ENCODE measurements at regions not wholly inside any gene's neighbourhood (a gene's known extent, or its start where the extent isn't known, plus 50 kb on each side); places are given as distances from the start of the nearest gene placed in this dataset.

DNA sequence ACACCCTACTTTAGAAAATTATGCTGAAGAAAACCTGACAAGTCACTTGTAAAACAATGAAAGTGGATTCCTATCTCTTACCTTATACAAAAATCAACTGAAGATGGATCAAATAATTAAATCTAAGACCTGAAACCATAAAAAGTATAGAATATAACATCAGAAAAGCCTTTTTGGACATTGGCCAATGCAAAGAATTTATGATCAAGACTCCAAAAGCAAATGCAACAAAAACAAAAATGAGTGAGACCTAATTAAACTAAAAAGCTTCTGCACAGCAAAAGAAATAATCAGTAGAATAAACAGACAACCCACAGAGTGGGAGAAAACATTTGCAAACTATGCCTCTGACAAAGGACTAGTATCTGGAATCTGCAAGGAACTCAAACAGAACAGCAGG, 303.0 kb upstream of the CDH9 start:
- H3K4me3 Mint-ChIP-seq, result no peak overlapping the region
- H3K27me3 Mint-ChIP-seq (ENCODE audit: low read depth), result no peaks in the 10 kb centered on the region

DNA sequence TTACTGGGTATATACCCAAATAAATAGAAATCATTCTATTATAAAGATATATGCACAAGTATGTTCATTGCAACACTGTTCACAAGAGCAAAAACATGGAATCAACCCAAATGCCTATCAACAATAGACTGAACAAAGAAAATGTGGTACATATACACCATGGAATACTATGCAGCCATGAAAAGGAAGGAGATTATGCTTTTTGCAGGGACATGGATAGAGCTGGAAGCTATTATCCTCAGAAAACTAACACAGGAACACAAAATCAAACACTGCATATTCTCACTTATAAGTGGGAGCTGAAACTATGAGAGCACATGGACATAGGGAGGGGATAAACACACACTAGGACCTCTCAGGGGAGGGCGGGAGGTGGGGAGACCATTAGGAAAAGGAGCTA, 298.4 kb upstream of the CDH9 start:
- H3K27me3 Mint-ChIP-seq (ENCODE audit: low read depth), result no peaks in the 10 kb centered on the region
- H3K9me3 Mint-ChIP-seq, result peaks cover 37% of the 10 kb centered on the region
- no peaks in the 10 kb centered on the region for H3K4me1 Mint-ChIP-seq (ENCODE audit: low read depth)
- no peaks in the 10 kb centered on the region for H3K36me3 Mint-ChIP-seq (ENCODE audit: low read depth)
- DNase-seq (ENCODE audit: low spot score), result no peak
- H3K4me3 Mint-ChIP-seq, result no peak overlapping the region
- no peak overlapping the region for H3K27ac Mint-ChIP-seq

More for the DNA sequence above, 303.0 kb upstream of the CDH9 start:
- DNase-seq (ENCODE audit: low spot score), result no peak
- Mint-ChIP-seq H3K27ac (no peak overlapping the region), H3K9me3 (peaks cover 49% of the 10 kb centered on the region), H3K4me1 (ENCODE audit: low read depth) (no peaks in the 10 kb centered on the region), H3K36me3 (ENCODE audit: low read depth) (no peaks in the 10 kb centered on the region)

DNA sequence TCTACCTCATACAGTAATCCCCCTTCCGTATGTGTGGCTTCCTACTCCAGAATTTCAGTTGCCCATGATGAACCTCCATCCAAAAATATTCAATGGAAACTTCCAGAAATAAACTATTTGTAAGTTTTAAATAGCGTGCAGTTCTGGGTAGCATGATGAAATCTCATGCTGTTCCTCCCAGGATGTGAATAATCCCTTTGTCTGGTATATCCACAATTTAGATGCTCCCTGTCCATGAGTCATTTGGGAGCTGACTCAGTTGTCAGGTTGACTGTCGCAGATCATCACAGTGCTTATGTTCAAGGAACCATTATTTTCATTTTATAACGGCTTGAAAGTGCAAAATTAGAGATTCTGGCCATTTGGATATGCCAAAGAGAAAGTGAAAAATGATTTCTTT, 290.1 kb upstream of the CDH9 start:
- Mint-ChIP-seq H3K4me1 (ENCODE audit: low read depth) (no peaks in the 10 kb centered on the region), H3K27me3 (ENCODE audit: low read depth) (no peaks in the 10 kb centered on the region), H3K36me3 (ENCODE audit: low read depth) (no peaks in the 10 kb centered on the region), H3K4me3 (no peak overlapping the region), H3K27ac (no peak overlapping the region), H3K9me3 (peaks cover 41% of the 10 kb centered on the region)
- DNase-seq (ENCODE audit: low spot score), result no peak

DNA sequence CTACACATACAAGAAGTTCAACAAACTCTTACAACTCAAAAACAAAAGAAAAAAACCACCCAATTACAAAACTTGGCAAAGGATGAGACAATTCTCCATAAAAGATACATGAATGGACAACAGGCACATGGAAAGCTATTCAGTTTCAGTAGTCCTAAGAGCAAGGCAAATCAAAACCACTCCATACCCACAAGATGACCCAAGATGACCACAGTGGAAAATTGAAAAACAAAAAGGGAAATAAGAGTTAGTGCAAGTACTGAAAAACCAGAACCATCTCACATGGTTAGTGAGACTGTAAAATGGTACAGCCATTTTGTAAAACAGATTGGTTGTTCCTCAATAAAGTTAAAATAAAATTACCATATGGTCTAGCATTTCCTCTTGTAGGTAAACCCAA, 287.1 kb upstream of the CDH9 start:
- no peaks in the 10 kb centered on the region for H3K36me3 Mint-ChIP-seq (ENCODE audit: low read depth)
- H3K9me3 Mint-ChIP-seq, result peaks cover 43% of the 10 kb centered on the region
- no peak for DNase-seq (ENCODE audit: low spot score)
- H3K4me1 Mint-ChIP-seq (ENCODE audit: low read depth), result no peaks in the 10 kb centered on the region
- no peaks in the 10 kb centered on the region for H3K27me3 Mint-ChIP-seq (ENCODE audit: low read depth)
- H3K27ac Mint-ChIP-seq, result no peak overlapping the region
- H3K4me3 Mint-ChIP-seq, result no peak overlapping the region

DNA sequence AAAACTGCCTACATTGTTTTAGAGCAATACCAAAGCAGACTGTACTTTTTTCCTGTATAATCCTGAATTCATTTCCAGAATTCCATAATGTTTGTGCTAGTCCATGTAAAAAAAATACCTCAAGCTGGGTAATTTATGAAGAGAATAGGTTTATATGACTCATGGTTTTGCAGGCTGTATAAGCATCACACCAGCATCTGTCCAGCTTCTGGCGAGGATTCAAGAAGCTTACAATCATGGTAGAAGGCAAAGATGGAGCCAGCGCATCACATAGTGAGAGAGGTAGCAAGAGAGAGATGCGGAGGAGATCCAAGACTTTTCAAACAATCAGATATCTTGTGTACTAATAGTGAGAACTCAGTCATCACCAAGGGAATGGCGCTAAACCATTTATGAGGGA, 280.3 kb upstream of the CDH9 start:
- H3K4me3 Mint-ChIP-seq, result no peak overlapping the region
- peaks cover 33% of the 10 kb centered on the region for H3K9me3 Mint-ChIP-seq
- H3K27ac Mint-ChIP-seq, result no peak overlapping the region
- no peaks in the 10 kb centered on the region for H3K36me3 Mint-ChIP-seq (ENCODE audit: low read depth)
- H3K4me1 Mint-ChIP-seq (ENCODE audit: low read depth), result no peaks in the 10 kb centered on the region
- no peak for DNase-seq (ENCODE audit: low spot score)
- no peaks in the 10 kb centered on the region for H3K27me3 Mint-ChIP-seq (ENCODE audit: low read depth)

DNA sequence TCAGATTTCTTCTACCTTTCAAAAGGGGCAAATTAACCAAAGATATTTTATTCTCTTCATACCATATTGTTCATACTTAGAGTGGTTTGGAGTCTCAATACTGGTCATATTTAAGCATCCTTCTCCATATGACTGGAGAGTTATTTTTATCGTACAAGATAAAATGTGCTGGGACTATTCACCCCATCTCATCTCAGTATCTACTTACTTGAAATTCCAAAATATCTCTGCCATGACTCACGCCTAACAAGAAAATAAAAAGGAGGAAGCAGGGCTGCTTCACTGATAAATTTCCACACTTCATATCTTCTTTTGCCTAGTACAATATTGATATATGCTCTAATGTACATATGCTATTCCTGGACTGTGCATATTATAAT, 277.9 kb upstream of the CDH9 start:
- Mint-ChIP-seq H3K27ac (no peak overlapping the region), H3K27me3 (ENCODE audit: low read depth) (no peaks in the 10 kb centered on the region), H3K4me1 (ENCODE audit: low read depth) (no peaks in the 10 kb centered on the region), H3K9me3 (peaks cover 35% of the 10 kb centered on the region), H3K36me3 (ENCODE audit: low read depth) (no peaks in the 10 kb centered on the region), H3K4me3 (no peak overlapping the region)
- DNase-seq (ENCODE audit: low spot score), result no peak

DNA sequence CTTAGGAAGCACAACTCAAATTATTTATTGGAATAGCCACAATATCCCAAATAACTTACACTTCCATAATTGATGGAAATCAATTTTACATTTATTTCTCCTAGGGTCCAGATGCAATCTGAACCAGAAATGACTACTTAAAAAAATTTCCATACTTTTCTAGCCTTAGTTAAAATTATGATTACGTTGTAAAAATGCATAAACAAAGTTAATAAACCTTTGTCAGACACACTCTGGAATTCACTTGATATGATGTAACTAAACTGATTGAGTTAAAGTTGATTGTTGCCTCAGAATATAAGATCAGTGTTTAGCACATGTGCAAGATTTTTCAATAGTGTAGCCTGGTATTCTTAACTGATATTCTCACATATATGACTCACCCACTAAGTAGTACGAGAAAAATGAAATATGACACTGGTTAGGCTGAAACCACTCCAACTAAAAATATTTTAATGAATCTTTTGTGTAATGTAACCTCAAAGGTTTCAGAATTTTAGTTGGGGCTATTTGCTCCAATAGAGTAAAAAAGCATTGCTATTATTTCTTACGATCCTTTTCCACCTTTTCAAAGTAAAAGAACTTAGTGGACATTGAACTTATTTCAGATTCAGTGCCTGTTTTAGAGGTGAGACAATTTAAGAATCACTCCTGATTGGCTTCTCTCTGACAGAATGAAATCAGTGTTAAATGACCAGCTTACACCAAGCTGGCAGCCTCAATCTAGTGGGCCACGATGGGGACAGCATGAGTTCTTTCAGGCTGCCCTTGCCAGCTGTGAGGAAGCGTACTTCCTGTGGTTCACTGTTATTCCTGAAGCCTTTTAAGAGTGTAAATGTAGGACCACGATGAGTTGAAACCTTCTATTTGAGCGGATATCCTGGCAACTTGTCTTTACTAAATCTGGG, 277.2 kb upstream of the CDH9 start:
- no peaks in the 10 kb centered on the region for H3K27me3 Mint-ChIP-seq (ENCODE audit: low read depth)
- DNase-seq (ENCODE audit: low spot score), result no peak
- H3K27ac Mint-ChIP-seq, result no peak overlapping the region
- no peaks in the 10 kb centered on the region for H3K36me3 Mint-ChIP-seq (ENCODE audit: low read depth)
- H3K9me3 Mint-ChIP-seq, result peaks cover 37% of the 10 kb centered on the region
- H3K4me1 Mint-ChIP-seq (ENCODE audit: low read depth), result no peaks in the 10 kb centered on the region
- no peak overlapping the region for H3K4me3 Mint-ChIP-seq

DNA sequence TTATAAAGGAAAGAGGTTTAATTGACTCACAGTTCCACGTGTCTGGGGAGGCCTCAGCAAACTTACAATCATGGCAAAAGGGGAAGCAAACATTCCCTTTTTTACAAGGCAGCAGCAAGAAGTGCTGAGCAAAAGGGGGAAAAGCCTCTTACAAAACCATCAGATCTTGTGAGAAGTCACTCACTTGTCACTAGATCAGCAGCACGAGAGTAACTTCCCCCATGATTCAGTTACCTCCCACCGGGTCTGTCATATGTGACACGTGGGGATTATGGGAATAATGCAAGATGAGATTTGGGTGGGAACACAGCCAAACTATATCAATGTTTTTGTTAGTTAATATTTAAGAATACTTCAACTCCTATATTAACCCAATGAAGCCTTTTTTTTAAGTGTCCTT, 275.2 kb upstream of the CDH9 start:
- H3K4me3 Mint-ChIP-seq, result no peak overlapping the region
- H3K27me3 Mint-ChIP-seq (ENCODE audit: low read depth), result no peaks in the 10 kb centered on the region
- no peaks in the 10 kb centered on the region for H3K4me1 Mint-ChIP-seq (ENCODE audit: low read depth)
- no peaks in the 10 kb centered on the region for H3K36me3 Mint-ChIP-seq (ENCODE audit: low read depth)
- no peak for DNase-seq (ENCODE audit: low spot score)
- H3K9me3 Mint-ChIP-seq, result peaks cover 30% of the 10 kb centered on the region
- no peak overlapping the region for H3K27ac Mint-ChIP-seq

DNA sequence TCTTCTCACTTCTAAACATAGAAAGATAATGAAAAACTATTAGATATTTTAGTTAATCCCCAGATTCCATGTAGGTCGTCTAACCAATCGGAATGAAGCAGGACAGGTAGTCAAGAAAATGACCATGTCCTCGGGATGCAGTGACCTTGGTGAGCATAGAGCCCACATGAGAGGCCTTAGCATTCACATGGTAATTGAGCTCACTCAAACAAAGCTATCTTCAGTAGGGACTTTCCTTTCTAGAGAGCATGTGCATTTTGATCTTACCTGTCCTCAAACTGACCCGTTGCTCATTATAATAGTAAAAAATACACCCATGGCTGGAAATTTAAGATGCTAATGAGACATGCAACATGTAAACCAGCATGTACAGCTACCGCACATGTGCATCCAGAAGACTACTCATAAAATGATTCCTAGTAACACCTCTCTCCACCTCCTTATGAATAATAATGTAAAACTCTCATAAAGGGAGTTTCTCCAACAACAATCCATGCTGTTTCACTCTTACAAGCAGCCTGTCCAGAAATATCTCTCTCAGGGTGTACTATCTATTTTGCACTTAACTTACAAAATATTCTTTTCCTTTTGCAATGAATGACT, 274.0 kb upstream of the CDH9 start:
- H3K27ac Mint-ChIP-seq, result no peak overlapping the region
- no peak overlapping the region for H3K4me3 Mint-ChIP-seq
- no peak for DNase-seq (ENCODE audit: low spot score)
- no peaks in the 10 kb centered on the region for H3K36me3 Mint-ChIP-seq (ENCODE audit: low read depth)
- no peaks in the 10 kb centered on the region for H3K4me1 Mint-ChIP-seq (ENCODE audit: low read depth)
- H3K27me3 Mint-ChIP-seq (ENCODE audit: low read depth), result no peaks in the 10 kb centered on the region
- H3K9me3 Mint-ChIP-seq, result peaks cover 32% of the 10 kb centered on the region

DNA sequence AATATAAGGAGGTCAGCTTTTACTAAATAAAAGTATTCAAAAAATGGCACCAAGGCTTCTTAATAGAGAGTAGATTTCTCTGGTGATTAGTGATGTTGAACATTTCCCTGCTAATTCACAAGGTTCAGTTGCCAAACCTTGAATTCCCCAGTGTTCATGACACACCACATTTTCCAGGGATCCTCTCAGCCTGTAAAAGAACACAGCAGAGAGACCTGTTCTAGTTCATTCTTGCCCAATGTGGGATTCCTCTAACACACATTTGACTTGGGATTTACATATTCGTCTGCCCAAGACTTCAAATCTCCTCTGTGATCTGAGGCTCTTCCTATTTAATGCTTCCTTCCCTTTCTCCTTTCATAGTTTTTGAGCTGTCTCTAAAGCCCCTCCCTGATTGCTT, 273.2 kb upstream of the CDH9 start:
- no peak for DNase-seq (ENCODE audit: low spot score)
- H3K27me3 Mint-ChIP-seq (ENCODE audit: low read depth), result no peaks in the 10 kb centered on the region

DNA sequence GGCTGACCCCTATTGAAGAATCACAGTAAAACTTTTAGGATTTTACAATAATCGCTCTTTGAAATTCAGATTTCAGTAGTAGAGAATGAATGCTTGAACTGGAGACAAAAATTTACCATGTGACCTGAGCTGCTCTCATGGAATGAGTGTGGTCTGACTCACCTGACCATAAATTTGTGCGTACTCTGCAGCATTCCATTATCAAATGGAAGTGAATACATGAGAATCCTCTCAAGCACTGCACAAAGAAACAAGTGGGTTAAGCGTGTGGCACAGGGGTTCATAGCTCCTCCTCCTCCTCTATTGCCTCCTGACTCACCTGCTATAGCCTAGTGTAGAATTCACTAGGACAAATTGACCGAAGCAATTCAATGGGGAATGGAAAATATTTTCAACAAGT, 269.8 kb upstream of the CDH9 start:
- peaks cover 29% of the 10 kb centered on the region for H3K9me3 Mint-ChIP-seq
- H3K27ac Mint-ChIP-seq, result no peak overlapping the region
- H3K36me3 Mint-ChIP-seq (ENCODE audit: low read depth), result no peaks in the 10 kb centered on the region
- H3K27me3 Mint-ChIP-seq (ENCODE audit: low read depth), result no peaks in the 10 kb centered on the region
- H3K4me1 Mint-ChIP-seq (ENCODE audit: low read depth), result no peaks in the 10 kb centered on the region
- no peak overlapping the region for H3K4me3 Mint-ChIP-seq
- no peak for DNase-seq (ENCODE audit: low spot score)

More for the DNA sequence above, 273.2 kb upstream of the CDH9 start:
- Mint-ChIP-seq H3K36me3 (ENCODE audit: low read depth) (no peaks in the 10 kb centered on the region), H3K4me3 (no peak overlapping the region), H3K9me3 (peaks cover 38% of the 10 kb centered on the region), H3K27ac (no peak overlapping the region), H3K4me1 (ENCODE audit: low read depth) (no peaks in the 10 kb centered on the region)

DNA sequence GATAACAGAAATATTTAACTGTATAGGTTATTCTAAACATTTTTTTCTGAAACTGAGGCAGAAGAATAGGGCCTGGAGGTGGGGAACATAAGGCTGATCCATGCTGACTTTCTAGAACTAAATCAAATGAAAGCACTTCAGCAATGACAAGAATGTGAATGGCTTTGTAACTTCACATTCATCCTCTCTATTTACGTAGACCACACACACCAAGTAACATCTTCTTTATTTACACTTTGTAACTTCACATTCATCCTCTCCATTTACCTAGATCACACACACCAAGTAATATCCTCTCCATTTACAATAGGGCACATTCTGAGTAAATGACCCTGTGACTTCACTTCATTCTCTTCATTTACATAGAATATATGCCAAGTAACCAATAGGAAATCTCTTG, 251.8 kb upstream of the CDH9 start:
- Mint-ChIP-seq H3K4me3 (no peak overlapping the region), H3K27ac (no peak overlapping the region), H3K27me3 (ENCODE audit: low read depth) (no peaks in the 10 kb centered on the region), H3K9me3 (peaks cover 37% of the 10 kb centered on the region), H3K4me1 (ENCODE audit: low read depth) (no peaks in the 10 kb centered on the region), H3K36me3 (ENCODE audit: low read depth) (no peaks in the 10 kb centered on the region)
- no peak for DNase-seq (ENCODE audit: low spot score)

DNA sequence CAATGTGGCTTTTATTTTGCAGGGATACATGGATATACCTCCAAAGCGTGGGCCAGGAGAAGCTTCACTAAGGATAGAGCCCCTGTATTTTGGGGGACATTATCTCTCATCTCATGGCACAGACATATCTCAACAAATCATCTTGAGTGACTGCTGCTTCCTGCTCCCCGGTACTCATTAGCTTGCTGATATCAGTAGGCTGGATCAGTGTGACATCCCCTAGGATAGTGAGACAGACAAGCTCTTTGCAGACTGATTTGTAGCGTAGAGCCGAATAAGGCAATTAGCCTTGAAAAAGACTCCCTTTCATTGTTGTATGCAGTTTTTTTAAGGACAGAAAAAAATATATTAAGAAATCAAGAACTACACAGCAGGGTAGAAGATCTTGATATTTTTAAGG, 237.7 kb upstream of the CDH9 start:
- Mint-ChIP-seq H3K4me3 (no peak overlapping the region), H3K9me3 (peaks cover 25% of the 10 kb centered on the region), H3K27ac (no peak overlapping the region), H3K4me1 (ENCODE audit: low read depth) (no peaks in the 10 kb centered on the region), H3K27me3 (ENCODE audit: low read depth) (no peaks in the 10 kb centered on the region), H3K36me3 (ENCODE audit: low read depth) (no peaks in the 10 kb centered on the region)
- no peak for DNase-seq (ENCODE audit: low spot score)

DNA sequence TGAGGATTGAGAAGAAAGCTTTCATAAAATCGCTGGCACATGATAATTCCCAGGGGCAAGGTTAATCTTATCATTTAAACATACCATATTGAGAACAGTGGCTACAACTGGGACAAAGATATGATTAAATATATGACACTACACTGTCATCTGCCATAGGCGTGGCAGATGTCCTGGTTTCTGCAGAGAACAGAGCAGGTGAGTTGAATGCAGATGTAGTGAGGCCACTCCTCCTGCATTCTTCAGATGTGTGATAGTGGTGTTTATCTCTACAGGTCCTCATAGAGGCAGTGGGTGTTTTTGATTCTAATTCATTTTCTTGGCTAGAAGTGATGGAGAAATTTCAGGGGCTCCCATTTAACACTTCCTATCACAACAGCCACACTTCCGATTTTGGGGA, 237.0 kb upstream of the CDH9 start:
- H3K9me3 Mint-ChIP-seq, result peaks cover 23% of the 10 kb centered on the region
- no peak overlapping the region for H3K4me3 Mint-ChIP-seq
- H3K4me1 Mint-ChIP-seq (ENCODE audit: low read depth), result no peaks in the 10 kb centered on the region
- H3K27me3 Mint-ChIP-seq (ENCODE audit: low read depth), result no peaks in the 10 kb centered on the region
- H3K36me3 Mint-ChIP-seq (ENCODE audit: low read depth), result no peaks in the 10 kb centered on the region
- no peak overlapping the region for H3K27ac Mint-ChIP-seq
- no peak for DNase-seq (ENCODE audit: low spot score)

DNA sequence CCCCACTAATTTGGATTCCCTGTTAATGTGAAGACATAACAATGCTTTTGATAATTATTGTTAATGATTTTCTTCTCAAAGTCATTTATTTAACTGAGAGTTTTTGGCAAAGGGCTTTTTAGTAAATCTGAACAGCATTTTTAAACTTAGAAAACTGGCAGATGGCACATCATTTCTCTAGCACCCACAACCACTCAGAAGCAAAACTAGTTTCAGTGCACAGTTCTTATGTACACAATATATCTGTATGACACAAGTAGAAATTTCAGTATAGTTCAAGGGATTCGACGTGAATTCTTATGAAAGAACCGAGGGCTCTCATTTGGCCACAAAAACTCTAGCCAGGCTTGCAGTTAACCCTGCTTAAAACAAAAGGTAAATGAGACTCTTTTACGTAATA, 231.4 kb upstream of the CDH9 start:
- DNase-seq (ENCODE audit: low spot score), result no peak
- Mint-ChIP-seq H3K27me3 (ENCODE audit: low read depth) (no peaks in the 10 kb centered on the region), H3K4me1 (ENCODE audit: low read depth) (no peaks in the 10 kb centered on the region), H3K9me3 (peaks cover 37% of the 10 kb centered on the region), H3K4me3 (no peak overlapping the region), H3K27ac (no peak overlapping the region), H3K36me3 (ENCODE audit: low read depth) (no peaks in the 10 kb centered on the region)
